Stimulated activated CD4-positive, alpha-beta T cell treated with anti-CD3 and anti-CD28 coated beads, Interleukin-15, amount 100 ng/mL, for 1 hour (primary cell): ENCODE measurements at regions not wholly inside any gene's neighbourhood (a gene's known extent, or its start where the extent isn't known, plus 50 kb on each side); places are given as distances from the start of the nearest gene placed in this dataset.
"Not testable (repeated sequence)": the region's sequence is repeated elsewhere in the genome, so short reads cannot be mapped to it uniquely, and the experiment has no call there.

ENCODE experiments used
- DNase-seq, 2 donors: peaks; one replicate each; pipeline ENCODE4 v3.0.0-alpha.2; 2020; ENCODE audit warnings: low read depth in 1 of 2, low spot score in 1 of 2

GRCh38 chr21:14903172-14903865 lies 161.5 kb downstream of the NRIP1 start:
- no peak for DNase-seq

GRCh38 chr21:14901482-14901958 lies 163.3 kb downstream of the NRIP1 start:
- no peak for DNase-seq

DNA sequence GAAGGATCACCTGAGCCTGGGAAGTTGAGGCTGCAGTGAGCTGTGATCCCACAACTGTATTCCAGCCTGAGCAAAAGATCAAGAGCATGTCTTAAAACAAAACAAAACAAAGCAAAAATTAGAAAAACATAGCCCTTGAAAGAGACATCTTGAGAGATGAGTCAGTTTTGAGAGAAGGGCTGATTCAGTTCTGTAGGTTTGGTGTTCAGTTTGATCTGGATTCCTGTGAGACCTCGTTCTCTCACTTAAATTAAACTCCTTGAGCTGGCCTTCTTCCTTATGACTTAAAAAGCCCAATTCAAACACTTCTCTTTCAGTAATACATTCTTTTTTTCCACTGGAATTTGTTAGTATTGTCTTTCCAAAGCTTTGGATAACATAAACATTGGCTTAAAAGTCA lies 164.2 kb downstream of the NRIP1 start:
- no peak for DNase-seq

DNA sequence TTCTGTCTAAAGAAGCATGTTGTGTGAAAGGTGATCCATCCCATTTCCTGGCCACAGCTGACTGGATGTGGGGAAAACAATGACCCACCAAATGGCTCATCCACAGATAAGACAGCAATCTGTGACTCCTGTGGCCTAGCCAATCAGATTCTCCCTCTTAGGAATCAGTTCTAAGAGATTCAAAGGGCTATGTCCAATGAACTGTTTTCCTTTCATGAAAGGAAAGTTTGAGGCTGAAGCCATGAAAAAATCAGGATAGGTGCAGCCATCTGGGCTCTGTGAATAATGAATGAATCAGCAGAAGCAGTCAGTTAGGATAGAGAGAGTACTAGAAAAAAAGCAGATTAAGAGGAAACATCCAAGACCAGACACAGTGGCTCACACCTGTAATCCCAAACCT lies 164.7 kb downstream of the NRIP1 start:
- DNase-seq: no peak

GRCh38 chr21:14895792-14896191 lies 169.0 kb downstream of the NRIP1 start:
- no peak for DNase-seq

GRCh38 chr21:14890141-14890540 lies 174.7 kb downstream of the NRIP1 start:
- no peak for DNase-seq

DNA sequence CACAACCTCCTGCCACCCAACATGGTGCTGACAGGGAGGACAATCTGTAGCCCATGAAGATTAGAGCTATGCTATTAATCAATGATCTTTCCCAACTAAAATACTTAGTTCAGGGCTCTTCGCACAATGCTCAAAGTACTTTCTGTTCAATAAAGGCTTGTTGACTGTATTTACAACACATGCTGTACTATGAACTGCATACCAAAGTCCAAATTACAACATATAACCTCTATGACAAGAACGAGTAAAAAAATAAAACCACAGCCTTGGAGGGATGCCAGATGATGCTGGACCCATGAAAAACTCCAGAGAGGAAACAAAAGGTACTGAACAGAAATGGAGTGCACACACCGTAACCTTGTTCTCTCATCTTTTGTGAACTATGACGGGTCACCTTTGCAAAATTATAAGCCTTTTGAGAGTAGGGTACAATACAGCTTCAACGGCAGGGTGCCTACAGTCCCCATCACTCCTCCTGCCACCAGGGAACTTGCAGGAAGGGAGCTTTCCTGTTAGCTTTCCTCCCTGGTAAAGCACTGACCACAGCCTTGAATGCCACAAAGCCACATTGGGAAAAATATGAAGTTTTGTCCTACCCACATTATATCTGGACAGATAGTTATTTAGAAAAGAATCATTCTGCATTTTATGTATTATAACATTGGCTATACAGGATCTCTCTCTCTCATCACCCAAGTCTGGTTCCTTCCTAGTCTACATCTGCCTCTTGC lies 175.6 kb downstream of the NRIP1 start:
- no peak for DNase-seq

GRCh38 chr21:14888202-14888601 lies 176.6 kb downstream of the NRIP1 start:
- DNase-seq: no peak

DNA sequence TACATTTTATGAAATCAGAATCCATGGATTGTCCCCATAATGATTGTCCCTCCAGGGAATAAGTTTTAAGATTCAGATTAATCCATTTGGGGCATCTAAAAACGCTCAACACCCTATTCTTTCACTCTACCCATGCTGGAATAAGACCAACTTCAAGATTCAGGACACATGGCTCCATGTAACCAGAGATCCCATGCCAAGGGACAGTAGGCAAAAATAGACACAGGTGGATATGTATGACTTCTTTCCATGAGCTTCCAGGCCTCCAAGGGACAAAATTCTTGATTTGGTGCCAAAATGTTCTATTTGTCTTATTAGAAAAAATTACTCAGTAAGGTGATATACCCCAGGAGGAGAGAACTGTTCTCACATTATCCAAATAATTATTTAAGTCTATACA lies 178.8 kb downstream of the NRIP1 start:
- DNase-seq: no peak

DNA sequence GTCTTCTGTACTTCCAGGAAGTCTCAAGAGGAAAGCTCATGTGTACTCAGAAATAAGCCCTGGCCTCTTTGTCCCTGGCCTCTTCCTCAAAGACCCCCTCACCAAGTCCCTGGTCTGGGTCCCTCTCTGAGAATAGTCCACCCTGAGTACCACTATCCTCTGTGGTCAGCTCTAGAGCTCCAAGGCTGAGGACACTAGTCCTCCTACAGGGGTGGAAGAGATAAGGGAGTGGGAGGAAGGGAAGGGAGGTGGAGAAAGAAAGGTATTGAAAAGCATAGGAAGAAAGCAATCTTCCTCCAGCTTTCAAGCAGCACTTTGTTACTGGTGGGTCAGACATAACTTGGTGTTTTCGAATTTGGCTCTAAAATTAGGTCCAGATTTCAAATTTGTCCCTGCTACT lies 181.4 kb downstream of the NRIP1 start:
- no peak for DNase-seq

DNA sequence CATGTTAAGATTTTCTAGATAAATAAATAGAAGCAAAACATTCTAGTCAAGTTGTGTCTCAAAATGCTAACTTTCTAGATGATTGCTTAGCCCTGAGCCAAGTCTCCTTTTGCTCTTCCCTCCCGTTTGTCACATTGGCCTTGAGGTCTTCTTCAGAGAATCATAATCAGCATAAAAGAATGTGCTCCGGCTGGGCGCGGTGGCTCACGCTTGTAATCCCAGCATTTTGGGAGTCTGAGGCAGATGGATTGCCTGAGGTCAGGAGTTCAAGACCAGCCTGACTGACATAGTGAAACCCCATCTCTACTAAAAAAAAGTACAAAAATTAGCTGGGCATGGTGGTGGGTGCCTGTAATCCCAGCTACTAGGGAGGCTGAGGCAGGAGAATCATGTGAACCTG lies 182.3 kb downstream of the NRIP1 start:
- not testable (repeated sequence) for DNase-seq

GRCh38 chr21:14881863-14882499 lies 182.8 kb downstream of the NRIP1 start:
- DNase-seq: no peak

GRCh38 chr21:14880922-14881321 lies 183.9 kb downstream of the NRIP1 start:
- no peak for DNase-seq

- no peak for DNase-seq
Measured at GRCh38 chr21:14879458-14879857, 185.3 kb downstream of the NRIP1 start.

DNA sequence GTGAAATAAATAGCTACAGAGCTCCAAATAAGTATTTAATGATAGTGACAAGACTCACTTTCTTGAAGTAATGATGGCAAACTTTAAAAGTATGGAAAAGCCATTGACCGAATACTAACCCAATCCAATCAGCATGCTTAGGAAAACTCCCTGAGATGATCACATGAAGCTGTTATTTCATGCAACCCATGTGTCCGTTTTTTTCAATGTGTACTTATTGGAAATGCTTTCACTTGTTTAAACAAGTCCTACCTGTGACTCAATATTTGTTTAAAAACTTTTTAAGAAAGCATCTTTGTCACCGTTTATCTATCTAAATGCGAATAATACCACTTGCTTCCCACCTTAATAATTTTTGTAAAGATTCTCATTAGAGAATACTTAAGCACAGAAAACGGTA lies 185.8 kb downstream of the NRIP1 start:
- DNase-seq: no peak

- DNase-seq: no peak
Measured at GRCh38 chr21:14877581-14878228, 187.1 kb downstream of the NRIP1 start.

GRCh38 chr21:14876524-14876840 lies 188.3 kb downstream of the NRIP1 start:
- no peak for DNase-seq

GRCh38 chr21:14875704-14876523 lies 188.9 kb downstream of the NRIP1 start:
- DNase-seq: no peak

- no peak for DNase-seq
Measured at GRCh38 chr21:14875186-14875585, 189.6 kb downstream of the NRIP1 start.

DNA sequence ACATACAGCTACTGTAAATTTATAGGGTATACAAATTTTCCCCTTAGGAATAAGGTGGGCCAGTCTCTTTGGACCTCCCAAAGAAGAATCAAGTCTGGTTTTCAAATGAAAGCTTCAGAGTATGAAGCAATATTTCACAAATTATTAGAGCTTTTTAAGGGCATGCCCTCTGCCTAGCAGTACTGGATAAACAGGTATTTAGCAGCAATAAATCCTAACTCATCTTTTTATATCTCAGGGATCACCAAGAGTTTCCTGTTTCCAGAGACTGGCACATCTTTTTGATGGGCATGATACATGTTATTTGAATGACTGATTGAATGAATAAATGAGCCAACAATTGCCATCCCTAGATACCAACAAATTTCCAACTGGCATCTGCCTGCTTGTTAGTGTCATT lies 190.4 kb downstream of the NRIP1 start:
- DNase-seq: no peak

GRCh38 chr21:14871861-14872260 lies 192.9 kb downstream of the NRIP1 start:
- no peak for DNase-seq
